ENCODE measurements at regions not wholly inside any gene's neighbourhood (a gene's known extent, or its start where the extent isn't known, plus 50 kb on each side); places are given as distances from the start of the nearest gene placed in this dataset.

DNA sequence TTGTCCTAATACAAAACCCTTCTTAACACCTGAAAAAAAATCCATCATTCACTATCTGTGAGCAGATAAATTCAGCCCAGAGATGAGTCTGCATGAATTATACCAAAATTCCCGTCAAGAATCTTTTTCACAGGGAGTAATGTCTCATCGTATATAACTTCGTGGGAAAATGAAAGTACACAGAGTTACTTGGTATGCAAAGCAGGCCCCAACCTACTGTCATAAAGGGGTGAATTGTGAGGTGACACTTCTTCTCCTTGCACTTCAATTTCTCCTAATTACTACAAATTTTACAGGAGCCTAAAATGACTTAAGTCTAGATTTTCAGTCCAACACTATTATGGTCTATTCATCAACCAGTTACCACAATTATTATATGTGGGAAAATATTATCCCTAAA lies 84.6 kb upstream of the CDH20 start (continued):
- TF ChIP-seq HNRNPH1 (optimal IDR thresholded peaks at IDR 0.05; ENCODE audit: low read depth, low read length): no peak

DNA sequence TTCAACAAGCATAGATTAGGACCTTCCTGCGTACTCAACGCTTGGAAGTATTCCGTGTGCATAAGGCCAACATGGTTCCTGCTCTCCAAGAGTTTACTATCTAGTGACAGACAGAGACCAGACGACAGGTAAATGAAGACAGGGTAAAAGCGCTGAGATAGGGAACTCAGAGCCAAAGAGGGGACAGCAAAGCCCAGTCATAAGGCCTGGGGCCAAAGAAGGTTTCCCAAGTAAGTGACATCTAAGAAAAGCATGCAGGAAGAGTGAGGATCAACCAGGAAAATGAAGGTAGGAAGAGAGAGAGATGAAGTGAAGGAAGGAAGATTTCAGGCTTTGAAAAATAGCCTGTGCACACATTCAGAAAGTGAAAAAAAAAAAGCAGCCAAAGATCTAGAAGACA lies 76.9 kb upstream of the CDH20 start:
- Histone ChIP-seq H4K20me1 (replicated peaks; ENCODE audit: control insufficient read depth, insufficient read depth, low read length) (no peaks in the 10 kb centered on the region), H3K4me2 (ENCODE audit: insufficient read depth, low read length) (no peak overlapping the region), H2AFZ (ENCODE audit: low read depth, low read length) (no peak overlapping the region), H3K79me2 (ENCODE audit: control insufficient read depth, insufficient read depth, low read length) (no peaks in the 10 kb centered on the region), H3K4me1 (replicated peaks in 1 of 2; ENCODE audit: control insufficient read depth in 2 of 2, insufficient read depth in 2 of 2, low read length in 2 of 2) (no peaks in the 10 kb centered on the region), H3K36me3 (ENCODE audit: control insufficient read depth, insufficient read depth, low read length) (no peaks in the 10 kb centered on the region), H3K9me1 (ENCODE audit: control insufficient read depth, insufficient read depth, low read length) (no peaks in the 10 kb centered on the region), H3K4me3 (no peak overlapping the region), H3K27me3 (ENCODE audit: control insufficient read depth in 2 of 2, insufficient read depth in 2 of 2, low read length in 2 of 2) (no peaks in the 10 kb centered on the region), H3K9me3 (replicated peaks; ENCODE audit: control insufficient read depth, insufficient read depth, low read depth, low read length) (no peaks in the 10 kb centered on the region), H3K27ac (ENCODE audit: extremely low read depth, low read depth, low read length) (no peak overlapping the region), H3K9ac (ENCODE audit: insufficient read depth in 1 of 2, low read depth in 2 of 2, low read length in 2 of 2) (no peak overlapping the region)
- CTCF ChIA-PET (ENCODE audit: low intra/inter-chr PET ratio): no interaction called here
- no peak for ATAC-seq
- FAIRE-seq: no peak
- BruUV-seq (replicated peaks): no TSS peak
- POLR2A ChIA-PET: no interaction called here
- intact Hi-C loops (cut with micrococcal nuclease): no loop called here
- in situ Hi-C loops (cut with MboI): no loop called here
- WGBS (ENCODE audit: insufficient coverage, low coverage, missing lambda C conversion rate): 2% methylated on average over 5 of the region's 5 CpGs
- TF ChIP-seq, protein P1, sequence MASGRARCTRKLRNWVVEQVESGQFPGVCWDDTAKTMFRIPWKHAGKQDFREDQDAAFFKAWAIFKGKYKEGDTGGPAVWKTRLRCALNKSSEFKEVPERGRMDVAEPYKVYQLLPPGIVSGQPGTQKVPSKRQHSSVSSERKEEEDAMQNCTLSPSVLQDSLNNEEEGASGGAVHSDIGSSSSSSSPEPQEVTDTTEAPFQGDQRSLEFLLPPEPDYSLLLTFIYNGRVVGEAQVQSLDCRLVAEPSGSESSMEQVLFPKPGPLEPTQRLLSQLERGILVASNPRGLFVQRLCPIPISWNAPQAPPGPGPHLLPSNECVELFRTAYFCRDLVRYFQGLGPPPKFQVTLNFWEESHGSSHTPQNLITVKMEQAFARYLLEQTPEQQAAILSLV (tag; IDR thresholded peaks at IDR 0.05): no peak
- TF ChIP-seq, protein P2, sequence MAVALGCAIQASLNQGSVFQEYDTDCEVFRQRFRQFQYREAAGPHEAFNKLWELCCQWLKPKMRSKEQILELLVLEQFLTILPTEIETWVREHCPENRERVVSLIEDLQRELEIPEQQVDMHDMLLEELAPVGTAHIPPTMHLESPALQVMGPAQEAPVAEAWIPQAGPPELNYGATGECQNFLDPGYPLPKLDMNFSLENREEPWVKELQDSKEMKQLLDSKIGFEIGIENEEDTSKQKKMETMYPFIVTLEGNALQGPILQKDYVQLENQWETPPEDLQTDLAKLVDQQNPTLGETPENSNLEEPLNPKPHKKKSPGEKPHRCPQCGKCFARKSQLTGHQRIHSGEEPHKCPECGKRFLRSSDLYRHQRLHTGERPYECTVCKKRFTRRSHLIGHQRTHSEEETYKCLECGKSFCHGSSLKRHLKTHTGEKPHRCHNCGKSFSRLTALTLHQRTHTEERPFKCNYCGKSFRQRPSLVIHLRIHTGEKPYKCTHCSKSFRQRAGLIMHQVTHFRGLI (CRISPR knock-in tag; IDR thresholded peaks at IDR 0.05): no peak
- TF ChIP-seq, protein P3, sequence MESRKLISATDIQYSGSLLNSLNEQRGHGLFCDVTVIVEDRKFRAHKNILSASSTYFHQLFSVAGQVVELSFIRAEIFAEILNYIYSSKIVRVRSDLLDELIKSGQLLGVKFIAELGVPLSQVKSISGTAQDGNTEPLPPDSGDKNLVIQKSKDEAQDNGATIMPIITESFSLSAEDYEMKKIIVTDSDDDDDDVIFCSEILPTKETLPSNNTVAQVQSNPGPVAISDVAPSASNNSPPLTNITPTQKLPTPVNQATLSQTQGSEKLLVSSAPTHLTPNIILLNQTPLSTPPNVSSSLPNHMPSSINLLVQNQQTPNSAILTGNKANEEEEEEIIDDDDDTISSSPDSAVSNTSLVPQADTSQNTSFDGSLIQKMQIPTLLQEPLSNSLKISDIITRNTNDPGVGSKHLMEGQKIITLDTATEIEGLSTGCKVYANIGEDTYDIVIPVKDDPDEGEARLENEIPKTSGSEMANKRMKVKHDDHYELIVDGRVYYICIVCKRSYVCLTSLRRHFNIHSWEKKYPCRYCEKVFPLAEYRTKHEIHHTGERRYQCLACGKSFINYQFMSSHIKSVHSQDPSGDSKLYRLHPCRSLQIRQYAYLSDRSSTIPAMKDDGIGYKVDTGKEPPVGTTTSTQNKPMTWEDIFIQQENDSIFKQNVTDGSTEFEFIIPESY (CRISPR knock-in tag; IDR thresholded peaks at IDR 0.05): no peak
- TF ChIP-seq, protein P4, sequence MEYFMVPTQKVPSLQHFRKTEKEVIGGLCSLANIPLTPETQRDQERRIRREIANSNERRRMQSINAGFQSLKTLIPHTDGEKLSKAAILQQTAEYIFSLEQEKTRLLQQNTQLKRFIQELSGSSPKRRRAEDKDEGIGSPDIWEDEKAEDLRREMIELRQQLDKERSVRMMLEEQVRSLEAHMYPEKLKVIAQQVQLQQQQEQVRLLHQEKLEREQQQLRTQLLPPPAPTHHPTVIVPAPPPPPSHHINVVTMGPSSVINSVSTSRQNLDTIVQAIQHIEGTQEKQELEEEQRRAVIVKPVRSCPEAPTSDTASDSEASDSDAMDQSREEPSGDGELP (CRISPR knock-in tag; IDR thresholded peaks at IDR 0.05; ENCODE audit: borderline replicate concordance): no peak
- TF ChIP-seq HNRNPK (IDR thresholded peaks at IDR 0.05; ENCODE audit: low read depth, low read length, poor library complexity, severe bottlenecking): no peak
- no peak for TF ChIP-seq ZNF174 (CRISPR knock-in tag; IDR thresholded peaks at IDR 0.05)
- DNase-seq (ENCODE audit: extremely low read depth in 1 of 4, low spot score in 3 of 4): no peak
